ENCODE measurements at regions not wholly inside any gene's neighbourhood (a gene's known extent, or its start where the extent isn't known, plus 50 kb on each side); places are given as distances from the start of the nearest gene placed in this dataset.
"Not testable (repeated sequence)": the region's sequence is repeated elsewhere in the genome, so short reads cannot be mapped to it uniquely, and the experiment has no call there.

DNA sequence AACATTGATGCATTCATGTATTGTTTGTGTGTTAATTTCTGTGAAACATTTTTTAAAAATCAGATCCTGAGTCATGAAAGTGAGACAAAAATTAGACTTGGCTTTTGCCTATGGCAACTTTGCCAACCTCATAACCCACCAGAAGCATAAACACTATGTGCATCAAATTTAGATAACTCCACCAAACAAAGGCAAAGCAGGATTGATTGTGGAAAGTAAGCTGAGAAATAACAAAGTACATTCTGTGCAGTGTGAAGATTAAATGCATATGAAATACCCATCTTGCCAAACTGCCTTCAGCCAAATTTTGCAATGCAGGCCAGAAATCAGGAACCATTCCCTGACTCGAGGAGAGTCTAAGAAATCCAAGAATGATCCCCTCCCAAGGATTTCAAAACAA is 493.4 kb downstream of the AJAP1 start:
- DNase-seq: no peak
- no peaks in the 10 kb centered on the region for H3K36me3 Mint-ChIP-seq (ENCODE audit: low read depth)
- no peaks in the 10 kb centered on the region for H3K9me3 Mint-ChIP-seq
- H3K27ac Mint-ChIP-seq: no peak overlapping the region
- H3K27me3 Mint-ChIP-seq: peaks cover 29% of the 10 kb centered on the region
- H3K4me1 Mint-ChIP-seq (ENCODE audit: low read depth): no peaks in the 10 kb centered on the region
- H3K4me3 Mint-ChIP-seq: no peak overlapping the region

DNA sequence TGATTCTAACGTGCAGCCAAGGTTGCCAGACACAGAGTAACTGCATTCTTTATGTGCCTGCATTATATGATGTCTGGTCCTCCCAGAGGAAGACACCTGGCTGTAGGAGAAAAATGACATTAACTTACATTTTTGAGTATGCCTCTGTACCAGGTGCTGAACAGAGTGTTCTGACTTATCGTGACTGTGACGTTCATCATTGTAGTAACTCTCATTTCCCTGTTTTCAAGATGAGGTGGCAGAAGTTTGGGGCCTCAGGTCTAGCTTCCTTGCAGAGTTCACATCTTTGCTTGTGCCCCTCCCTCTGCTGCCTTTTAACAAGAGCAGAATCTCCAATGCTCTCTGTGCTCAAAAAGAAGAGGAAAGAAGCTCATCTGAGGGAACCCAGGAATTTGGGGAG is 488.0 kb downstream of the AJAP1 start:
- no peaks in the 10 kb centered on the region for H3K36me3 Mint-ChIP-seq (ENCODE audit: low read depth)
- H3K27ac Mint-ChIP-seq: no peak overlapping the region
- peaks cover 29% of the 10 kb centered on the region for H3K27me3 Mint-ChIP-seq
- no peaks in the 10 kb centered on the region for H3K9me3 Mint-ChIP-seq
- no peaks in the 10 kb centered on the region for H3K4me1 Mint-ChIP-seq (ENCODE audit: low read depth)
- no peak overlapping the region for H3K4me3 Mint-ChIP-seq
- no peak for DNase-seq

GRCh38 chr1:5141750-5142149 is 487.3 kb downstream of the AJAP1 start:
- Mint-ChIP-seq H3K4me3 (no peak overlapping the region), H3K36me3 (ENCODE audit: low read depth) (no peaks in the 10 kb centered on the region), H3K27me3 (peaks cover 27% of the 10 kb centered on the region), H3K9me3 (no peaks in the 10 kb centered on the region), H3K4me1 (ENCODE audit: low read depth) (no peaks in the 10 kb centered on the region), H3K27ac (no peak overlapping the region)
- DNase-seq: no peak

DNA sequence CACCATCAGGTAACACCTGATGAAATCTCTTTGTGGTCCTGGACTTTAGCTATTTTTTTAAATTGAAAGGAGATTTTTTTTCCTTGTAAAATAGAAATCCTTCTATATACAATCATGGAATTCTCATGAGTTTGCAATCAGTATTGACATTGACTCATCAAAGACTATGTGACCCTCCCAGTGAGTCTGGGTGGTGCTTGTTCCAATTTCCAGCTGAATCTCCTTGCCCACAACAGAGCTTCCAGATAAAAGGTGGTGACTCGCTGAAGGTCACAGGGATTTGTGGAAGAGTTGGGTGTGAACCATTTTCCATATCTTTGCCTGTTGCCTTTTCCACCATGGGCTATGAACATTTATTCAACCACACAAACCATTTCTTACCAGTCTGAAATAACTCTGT is 486.6 kb downstream of the AJAP1 start:
- H3K4me3 Mint-ChIP-seq: no peak overlapping the region
- no peak for DNase-seq
- peaks cover 22% of the 10 kb centered on the region for H3K27me3 Mint-ChIP-seq
- H3K9me3 Mint-ChIP-seq: no peaks in the 10 kb centered on the region
- H3K4me1 Mint-ChIP-seq (ENCODE audit: low read depth): no peaks in the 10 kb centered on the region
- no peaks in the 10 kb centered on the region for H3K36me3 Mint-ChIP-seq (ENCODE audit: low read depth)
- H3K27ac Mint-ChIP-seq: no peak overlapping the region

DNA sequence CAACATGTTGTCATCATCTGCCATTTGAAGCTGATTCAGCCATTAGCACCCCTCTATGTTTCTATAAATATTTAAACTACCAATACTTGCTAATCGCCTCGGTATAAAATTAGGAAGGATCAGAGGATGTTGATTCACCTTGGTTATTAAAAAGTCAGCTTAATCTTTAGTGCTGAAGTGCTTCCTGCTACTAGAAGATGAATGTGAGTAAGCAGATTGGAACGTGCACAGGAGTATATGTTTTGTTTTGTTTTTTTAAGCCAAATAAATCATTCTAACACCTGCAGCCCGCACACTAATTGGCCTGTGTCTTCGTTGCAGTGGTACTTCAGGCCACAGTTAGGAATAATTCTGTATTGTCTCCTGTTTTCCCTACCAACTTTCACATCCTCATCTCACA is 485.7 kb downstream of the AJAP1 start:
- Mint-ChIP-seq H3K27me3 (peaks cover 26% of the 10 kb centered on the region), H3K4me1 (ENCODE audit: low read depth) (no peaks in the 10 kb centered on the region), H3K9me3 (no peaks in the 10 kb centered on the region), H3K36me3 (ENCODE audit: low read depth) (no peaks in the 10 kb centered on the region), H3K4me3 (no peak overlapping the region), H3K27ac (no peak overlapping the region)
- DNase-seq: no peak

DNA sequence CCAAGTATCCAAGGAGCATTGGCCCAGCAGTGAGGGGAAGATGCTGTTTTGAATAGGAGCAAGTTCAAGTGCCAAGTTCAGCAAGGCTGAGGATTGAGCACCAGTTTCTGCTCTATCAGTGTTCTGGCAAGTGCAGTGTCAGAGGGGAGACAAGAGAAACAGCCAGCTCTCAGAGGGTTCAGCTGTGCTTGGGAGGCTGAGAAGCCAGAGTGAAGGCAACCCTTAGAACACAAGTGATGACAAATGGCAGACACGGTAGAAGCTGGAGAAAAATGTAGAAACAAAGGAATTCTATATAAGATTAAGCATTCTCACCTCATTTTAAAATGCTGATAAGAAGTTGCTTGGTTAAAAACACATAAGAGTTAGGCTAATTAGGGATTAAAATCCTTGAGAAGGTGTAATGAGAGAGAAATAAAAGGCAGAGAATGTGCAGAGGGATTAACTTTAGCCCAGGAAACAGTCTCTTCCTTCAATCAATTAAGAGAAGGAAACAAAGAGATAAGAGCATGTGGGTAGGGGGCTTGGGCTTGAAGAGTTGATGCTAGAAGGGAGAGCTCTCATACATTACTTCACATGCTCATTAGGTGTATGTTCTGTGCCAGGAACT is 475.4 kb downstream of the AJAP1 start:
- peaks cover 3% of the 10 kb centered on the region for H3K9me3 Mint-ChIP-seq
- H3K27me3 Mint-ChIP-seq: peaks cover 18% of the 10 kb centered on the region
- no peak overlapping the region for H3K4me3 Mint-ChIP-seq
- no peak overlapping the region for H3K27ac Mint-ChIP-seq
- H3K36me3 Mint-ChIP-seq (ENCODE audit: low read depth): no peaks in the 10 kb centered on the region
- H3K4me1 Mint-ChIP-seq (ENCODE audit: low read depth): peaks cover 2% of the 10 kb centered on the region
- no peak for DNase-seq

DNA sequence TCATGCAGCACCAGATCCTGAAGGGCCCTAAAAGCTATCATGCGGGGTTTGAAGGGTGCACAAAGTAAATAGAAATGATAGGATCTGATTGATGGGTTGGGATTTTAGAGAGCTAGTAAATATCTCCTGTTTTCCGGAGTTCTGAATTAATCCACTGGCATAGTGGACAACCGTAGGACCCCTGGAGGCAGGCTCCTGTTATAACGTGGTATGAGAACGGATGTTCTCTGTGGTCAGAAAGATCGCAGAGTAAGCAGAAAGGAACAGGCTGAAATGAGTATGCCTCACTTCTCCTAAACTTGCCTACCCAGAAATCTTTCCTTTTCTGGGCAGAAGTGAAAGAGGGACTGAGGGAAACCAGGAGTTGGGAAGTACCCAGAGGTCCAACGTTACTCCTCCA is 470.8 kb downstream of the AJAP1 start:
- H3K27ac Mint-ChIP-seq: no peak overlapping the region
- peaks cover 26% of the 10 kb centered on the region for H3K27me3 Mint-ChIP-seq
- H3K9me3 Mint-ChIP-seq: peaks cover 3% of the 10 kb centered on the region
- H3K36me3 Mint-ChIP-seq (ENCODE audit: low read depth): no peaks in the 10 kb centered on the region
- H3K4me1 Mint-ChIP-seq (ENCODE audit: low read depth): peaks cover 2% of the 10 kb centered on the region
- no peak overlapping the region for H3K4me3 Mint-ChIP-seq
- no peak for DNase-seq

GRCh38 chr1:5120559-5120958 is 466.1 kb downstream of the AJAP1 start:
- Mint-ChIP-seq H3K4me1 (ENCODE audit: low read depth) (no peaks in the 10 kb centered on the region), H3K36me3 (ENCODE audit: low read depth) (no peaks in the 10 kb centered on the region), H3K9me3 (no peaks in the 10 kb centered on the region), H3K27ac (no peak overlapping the region), H3K27me3 (peaks cover 13% of the 10 kb centered on the region), H3K4me3 (no peak overlapping the region)
- DNase-seq: no peak

DNA sequence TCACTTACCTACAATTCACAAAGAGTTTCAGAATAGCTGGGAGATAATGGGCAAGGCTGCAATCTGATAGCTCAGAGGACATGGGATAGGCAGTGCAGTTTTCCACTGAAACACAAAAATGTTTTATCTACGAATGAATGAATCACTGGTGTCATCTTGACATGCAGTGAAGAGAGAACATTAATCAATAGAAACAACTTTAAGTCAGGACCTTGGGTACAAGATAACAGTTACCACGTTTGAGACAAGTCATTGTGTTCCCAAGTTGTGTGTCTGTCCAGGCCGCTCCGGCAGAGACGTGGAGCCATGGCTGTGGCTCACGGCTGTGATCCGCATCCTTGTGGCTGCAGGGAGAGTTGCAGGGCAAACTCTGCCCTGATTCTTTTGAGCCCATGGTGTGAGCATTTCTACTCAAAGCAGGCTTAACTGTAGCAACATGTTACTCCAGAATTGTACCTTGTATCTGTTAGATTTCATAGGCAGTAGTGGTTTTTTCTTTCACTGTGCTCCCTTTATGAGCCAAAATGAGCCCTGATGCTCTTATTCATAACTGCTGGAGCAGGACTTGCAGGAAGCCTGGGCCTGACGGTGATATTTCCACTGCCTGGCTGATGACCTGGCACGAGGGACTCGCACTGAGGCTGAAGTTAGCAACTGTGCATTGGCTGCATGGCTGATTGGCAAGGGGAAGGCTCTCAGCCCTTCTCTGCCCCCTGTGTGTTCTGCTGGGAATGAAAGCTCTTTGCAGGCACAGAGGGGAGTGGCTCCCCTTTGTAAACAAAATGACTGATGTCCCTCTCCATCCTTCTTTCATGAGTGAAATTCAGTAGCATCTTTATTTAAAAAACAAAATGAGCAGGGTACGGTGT is 465.2 kb downstream of the AJAP1 start:
- Mint-ChIP-seq H3K9me3 (no peaks in the 10 kb centered on the region), H3K27me3 (peaks cover 13% of the 10 kb centered on the region), H3K27ac (no peak overlapping the region), H3K36me3 (ENCODE audit: low read depth) (no peaks in the 10 kb centered on the region), H3K4me1 (ENCODE audit: low read depth) (no peaks in the 10 kb centered on the region), H3K4me3 (no peak overlapping the region)
- DNase-seq: no peak

- H3K4me1 Mint-ChIP-seq (ENCODE audit: low read depth); H3K36me3 Mint-ChIP-seq (ENCODE audit: low read depth); H3K9me3 Mint-ChIP-seq; H3K27ac Mint-ChIP-seq; DNase-seq; H3K4me3 Mint-ChIP-seq: not testable (repeated sequence)
- peaks cover 13% of the 10 kb centered on the region for H3K27me3 Mint-ChIP-seq
Measured at GRCh38 chr1:5118771-5119170, 464.4 kb downstream of the AJAP1 start.

- not testable (repeated sequence) for H3K36me3 Mint-ChIP-seq (ENCODE audit: low read depth); H3K4me1 Mint-ChIP-seq (ENCODE audit: low read depth); H3K27ac Mint-ChIP-seq; H3K4me3 Mint-ChIP-seq; H3K9me3 Mint-ChIP-seq; DNase-seq; H3K27me3 Mint-ChIP-seq
Measured at GRCh38 chr1:5118292-5118691, 463.9 kb downstream of the AJAP1 start.

DNA sequence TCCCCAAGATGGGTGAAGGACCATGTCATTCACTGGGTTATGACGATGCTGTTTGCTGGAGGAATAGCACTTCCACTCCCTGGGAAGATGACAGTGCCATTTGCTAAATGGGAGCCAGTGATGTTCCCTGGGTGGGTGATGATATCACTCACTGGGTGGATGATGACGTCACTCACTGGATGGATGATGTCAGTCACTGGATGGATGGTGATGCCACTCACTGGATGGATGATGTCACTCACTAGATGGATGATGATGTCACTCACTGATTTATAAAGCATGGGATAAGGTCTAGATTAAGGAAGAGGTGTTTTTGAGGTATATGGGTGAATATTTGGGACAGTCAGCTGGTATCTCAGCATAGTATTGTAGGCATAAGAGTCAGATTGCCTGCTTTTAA is 457.2 kb downstream of the AJAP1 start:
- H3K27me3 Mint-ChIP-seq: peaks cover 30% of the 10 kb centered on the region
- DNase-seq: no peak
- no peak overlapping the region for H3K27ac Mint-ChIP-seq
- no peaks in the 10 kb centered on the region for H3K36me3 Mint-ChIP-seq (ENCODE audit: low read depth)
- peaks cover 11% of the 10 kb centered on the region for H3K4me1 Mint-ChIP-seq (ENCODE audit: low read depth)
- H3K9me3 Mint-ChIP-seq: no peaks in the 10 kb centered on the region
- no peak overlapping the region for H3K4me3 Mint-ChIP-seq

DNA sequence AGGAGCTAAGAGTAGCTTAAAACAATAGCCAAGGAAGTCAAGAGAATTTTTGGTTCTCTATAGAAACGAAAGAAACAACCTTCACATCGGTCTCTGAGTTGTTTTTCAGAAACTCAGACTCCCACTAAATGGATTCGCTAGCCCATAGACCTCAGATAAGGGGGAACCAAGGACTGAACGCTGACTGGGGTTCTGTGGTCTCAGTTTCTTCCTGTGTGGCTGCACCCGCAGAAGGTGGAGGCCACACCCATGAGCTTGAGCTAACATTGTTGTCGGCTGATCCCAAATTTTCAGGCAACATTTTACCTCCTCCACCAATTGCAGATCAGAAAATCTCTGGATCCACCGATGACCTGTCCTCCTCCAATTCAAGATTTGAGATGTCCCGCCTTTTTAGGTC is 456.1 kb downstream of the AJAP1 start:
- Mint-ChIP-seq H3K9me3 (no peaks in the 10 kb centered on the region), H3K4me3 (no peak overlapping the region), H3K4me1 (ENCODE audit: low read depth) (peaks cover 11% of the 10 kb centered on the region), H3K36me3 (ENCODE audit: low read depth) (no peaks in the 10 kb centered on the region), H3K27me3 (peaks cover 30% of the 10 kb centered on the region), H3K27ac (no peak overlapping the region)
- no peak for DNase-seq

- Mint-ChIP-seq H3K27me3 (peaks cover 30% of the 10 kb centered on the region), H3K27ac (no peak overlapping the region), H3K36me3 (ENCODE audit: low read depth) (no peaks in the 10 kb centered on the region), H3K4me3 (no peak overlapping the region), H3K9me3 (no peaks in the 10 kb centered on the region), H3K4me1 (ENCODE audit: low read depth) (peaks cover 11% of the 10 kb centered on the region)
- no peak for DNase-seq
Measured at GRCh38 chr1:5109633-5110032, 455.2 kb downstream of the AJAP1 start.

- peaks cover 11% of the 10 kb centered on the region for H3K4me1 Mint-ChIP-seq (ENCODE audit: low read depth)
- H3K27me3 Mint-ChIP-seq: peaks cover 30% of the 10 kb centered on the region
- no peaks in the 10 kb centered on the region for H3K9me3 Mint-ChIP-seq
Measured at GRCh38 chr1:5108740-5109139, 454.3 kb downstream of the AJAP1 start.

More at GRCh38 chr1:5108740-5109139, 454.3 kb downstream of the AJAP1 start:
- DNase-seq: no peak
- H3K36me3 Mint-ChIP-seq (ENCODE audit: low read depth): no peaks in the 10 kb centered on the region
- H3K4me3 Mint-ChIP-seq: no peak overlapping the region
- H3K27ac Mint-ChIP-seq: no peak overlapping the region

Measured in activated T-cell treated with anti-CD3 and anti-CD28 coated beads, Interleukin-2, amount 50 U/mL, for 24 hours (primary cell).